ENCODE measurements at regions not wholly inside any gene's neighbourhood (a gene's known extent, or its start where the extent isn't known, plus 50 kb on each side); places are given as distances from the start of the nearest gene placed in this dataset.
"Not testable (repeated sequence)": the region's sequence is repeated elsewhere in the genome, so short reads cannot be mapped to it uniquely, and the experiment has no call there.

- no peak for DNase-seq (ENCODE audit: low read depth in 2 of 2)
These were observed 91.4 kb downstream of the MOBP start for GRCh38 chr3:39558775-39559306.

- DNase-seq (ENCODE audit: low read depth in 2 of 2), result no peak
These were observed 92.1 kb downstream of the MOBP start for GRCh38 chr3:39559543-39559942.

GRCh38 chr3:39568508-39568907 lies 101.0 kb downstream of the MOBP start:
- DNase-seq (ENCODE audit: low read depth in 2 of 2), result no peak

- no peak for DNase-seq (ENCODE audit: low read depth in 2 of 2)
These were observed 101.6 kb downstream of the MOBP start for GRCh38 chr3:39569095-39569494.

- DNase-seq (ENCODE audit: low read depth in 2 of 2), result no peak
These were observed 105.9 kb downstream of the MOBP start for GRCh38 chr3:39573392-39573791.

GRCh38 chr3:39577541-39577940 lies 110.1 kb downstream of the MOBP start:
- no peak for DNase-seq (ENCODE audit: low read depth in 2 of 2)

- DNase-seq (ENCODE audit: low read depth in 2 of 2), result not testable (repeated sequence)
These were observed 118.7 kb downstream of the MOBP start for GRCh38 chr3:39586215-39586614.

GRCh38 chr3:39587113-39587512 lies 119.6 kb downstream of the MOBP start:
- no peak for DNase-seq (ENCODE audit: low read depth in 2 of 2)

- DNase-seq (ENCODE audit: low read depth in 2 of 2), result no peak
These were observed 123.3 kb downstream of the MOBP start for GRCh38 chr3:39590806-39591205.

GRCh38 chr3:39592311-39593050 lies 125.0 kb downstream of the MOBP start:
- no peak for DNase-seq (ENCODE audit: low read depth in 2 of 2)

- no peak for DNase-seq (ENCODE audit: low read depth in 2 of 2)
These were observed 125.9 kb downstream of the MOBP start for GRCh38 chr3:39593341-39593740.

- no peak for DNase-seq (ENCODE audit: low read depth in 2 of 2)
These were observed 133.8 kb downstream of the MOBP start for GRCh38 chr3:39601241-39601640.

GRCh38 chr3:39605837-39606236 lies 138.4 kb downstream of the MOBP start:
- no peak for DNase-seq (ENCODE audit: low read depth in 2 of 2)

GRCh38 chr3:39626198-39626597 lies 158.7 kb downstream of the MOBP start:
- DNase-seq (ENCODE audit: low read depth in 2 of 2), result no peak

- DNase-seq (ENCODE audit: low read depth in 2 of 2), result no peak
These were observed 163.7 kb downstream of the MOBP start for GRCh38 chr3:39631136-39631535.

GRCh38 chr3:39637807-39638206 lies 170.3 kb downstream of the MOBP start:
- no peak for DNase-seq (ENCODE audit: low read depth in 2 of 2)

- DNase-seq (ENCODE audit: low read depth in 2 of 2), result no peak
These were observed 170.8 kb downstream of the MOBP start for GRCh38 chr3:39638301-39638700.

- DNase-seq (ENCODE audit: low read depth in 2 of 2), result peak in 1 of 2 donors; percentile 2
These were observed 169.8 kb upstream of the MYRIP start for GRCh38 chr3:39639344-39640236.

- DNase-seq (ENCODE audit: low read depth in 2 of 2), result no peak
These were observed 168.1 kb upstream of the MYRIP start for GRCh38 chr3:39641274-39641673.

GRCh38 chr3:39644176-39644575 lies 165.2 kb upstream of the MYRIP start:
- DNase-seq (ENCODE audit: low read depth in 2 of 2), result no peak

- DNase-seq (ENCODE audit: low read depth in 2 of 2), result not testable (repeated sequence)
These were observed 158.2 kb upstream of the MYRIP start for GRCh38 chr3:39651256-39651655.

GRCh38 chr3:39651993-39652739 lies 157.2 kb upstream of the MYRIP start:
- no peak for DNase-seq (ENCODE audit: low read depth in 2 of 2)
